Chondrocyte (in vitro differentiated cells): ENCODE measurements at regions not wholly inside any gene's neighbourhood (a gene's known extent, or its start where the extent isn't known, plus 50 kb on each side); places are given as distances from the start of the nearest gene placed in this dataset.

Experiments
- DNase-seq: peaks from one replicate; pipeline ENCODE4 v3.0.0; 2021; ENCODE audit warnings: mixed read lengths, low spot score
- H3K27ac Mint-ChIP-seq: one replicate; pipeline ENCODE4 v1.8.0; 2021; ENCODE audit warnings: mild to moderate bottlenecking, moderate library complexity, mixed read lengths; ENCODE audit not compliant: unreplicated experiment
- H3K27me3 Mint-ChIP-seq: 2 replicates; pipeline ENCODE4 v1.8.0; 2021; ENCODE audit warnings: low read depth, mixed read lengths
- H3K36me3 Mint-ChIP-seq: 2 replicates; pipeline ENCODE4 v1.8.0; 2021; ENCODE audit warnings: low read depth, mixed read lengths
- H3K4me1 Mint-ChIP-seq: 2 replicates; pipeline ENCODE4 v1.8.0; 2021; ENCODE audit warnings: low read depth, mild to moderate bottlenecking, mixed read lengths
- H3K4me3 Mint-ChIP-seq: one replicate; pipeline ENCODE4 v1.8.0; 2021; ENCODE audit warnings: mild to moderate bottlenecking, moderate library complexity, mixed read lengths; ENCODE audit not compliant: unreplicated experiment
- H3K9me3 Mint-ChIP-seq: 2 replicates; pipeline ENCODE4 v1.8.0; 2021; ENCODE audit warnings: low read depth, mixed read lengths
- TF ChIP-seq, protein P1 (sequence below): fragments of 200-600 bp; sonication (generic); IDR thresholded peaks from 2 replicates; pipeline ENCODE4 v1.5.0; 2021; ENCODE audit warnings: antibody characterized with exemption, mild to moderate bottlenecking, moderate library complexity

- H3K27me3 Mint-ChIP-seq = no peaks in the 10 kb centered on the region
- TF ChIP-seq, protein P1, sequence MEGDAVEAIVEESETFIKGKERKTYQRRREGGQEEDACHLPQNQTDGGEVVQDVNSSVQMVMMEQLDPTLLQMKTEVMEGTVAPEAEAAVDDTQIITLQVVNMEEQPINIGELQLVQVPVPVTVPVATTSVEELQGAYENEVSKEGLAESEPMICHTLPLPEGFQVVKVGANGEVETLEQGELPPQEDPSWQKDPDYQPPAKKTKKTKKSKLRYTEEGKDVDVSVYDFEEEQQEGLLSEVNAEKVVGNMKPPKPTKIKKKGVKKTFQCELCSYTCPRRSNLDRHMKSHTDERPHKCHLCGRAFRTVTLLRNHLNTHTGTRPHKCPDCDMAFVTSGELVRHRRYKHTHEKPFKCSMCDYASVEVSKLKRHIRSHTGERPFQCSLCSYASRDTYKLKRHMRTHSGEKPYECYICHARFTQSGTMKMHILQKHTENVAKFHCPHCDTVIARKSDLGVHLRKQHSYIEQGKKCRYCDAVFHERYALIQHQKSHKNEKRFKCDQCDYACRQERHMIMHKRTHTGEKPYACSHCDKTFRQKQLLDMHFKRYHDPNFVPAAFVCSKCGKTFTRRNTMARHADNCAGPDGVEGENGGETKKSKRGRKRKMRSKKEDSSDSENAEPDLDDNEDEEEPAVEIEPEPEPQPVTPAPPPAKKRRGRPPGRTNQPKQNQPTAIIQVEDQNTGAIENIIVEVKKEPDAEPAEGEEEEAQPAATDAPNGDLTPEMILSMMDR = no peak
- peaks cover 46% of the 10 kb centered on the region for H3K9me3 Mint-ChIP-seq
- no peaks in the 10 kb centered on the region for H3K4me1 Mint-ChIP-seq
- DNase-seq = no peak
- H3K4me3 Mint-ChIP-seq = no peak overlapping the region
- no peaks in the 10 kb centered on the region for H3K36me3 Mint-ChIP-seq
- no peak overlapping the region for H3K27ac Mint-ChIP-seq
These were observed 511.4 kb downstream of the AJAP1 start for GRCh38 chr1:5165762-5166161.

DNA sequence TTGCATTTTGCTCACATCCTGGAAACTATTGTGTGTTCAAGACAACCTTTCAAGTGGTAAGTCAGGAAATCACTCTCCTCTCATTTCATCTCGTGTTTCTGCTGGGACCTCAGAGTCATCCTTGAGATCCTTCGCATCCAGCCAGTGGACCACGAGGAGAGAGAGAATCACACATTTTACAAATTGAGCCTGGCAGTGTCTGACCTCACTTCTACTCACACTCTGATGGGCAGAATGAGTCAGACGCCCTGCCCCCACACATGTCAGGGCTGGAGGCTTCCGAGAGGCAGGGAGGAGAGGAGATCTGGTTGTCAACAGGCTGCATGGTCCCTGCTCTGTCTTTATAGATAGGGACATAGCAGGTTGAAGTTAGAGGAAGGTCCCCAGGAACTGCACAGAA, 509.7 kb downstream of the AJAP1 start:
- Mint-ChIP-seq H3K27me3 (no peaks in the 10 kb centered on the region), H3K4me1 (no peaks in the 10 kb centered on the region), H3K27ac (no peak overlapping the region), H3K4me3 (no peak overlapping the region), H3K9me3 (peaks cover 45% of the 10 kb centered on the region), H3K36me3 (no peaks in the 10 kb centered on the region)
- TF ChIP-seq, protein P1 = no peak
- DNase-seq = no peak

- Mint-ChIP-seq H3K27ac (no peak overlapping the region), H3K4me1 (no peaks in the 10 kb centered on the region), H3K36me3 (no peaks in the 10 kb centered on the region), H3K27me3 (no peaks in the 10 kb centered on the region), H3K4me3 (no peak overlapping the region), H3K9me3 (peaks cover 49% of the 10 kb centered on the region)
- no peak for DNase-seq
- TF ChIP-seq, protein P1 = no peak
These were observed 507.0 kb downstream of the AJAP1 start for GRCh38 chr1:5161372-5161771.

GRCh38 chr1:5157175-5157574, 502.8 kb downstream of the AJAP1 start:
- Mint-ChIP-seq H3K9me3 (peaks cover 65% of the 10 kb centered on the region), H3K27ac (no peak overlapping the region), H3K36me3 (no peaks in the 10 kb centered on the region), H3K4me1 (no peaks in the 10 kb centered on the region), H3K4me3 (no peak overlapping the region), H3K27me3 (no peaks in the 10 kb centered on the region)
- DNase-seq = no peak
- TF ChIP-seq, protein P1 = no peak

- no peak overlapping the region for H3K4me3 Mint-ChIP-seq
- no peaks in the 10 kb centered on the region for H3K4me1 Mint-ChIP-seq
- DNase-seq = no peak
- H3K27ac Mint-ChIP-seq = no peak overlapping the region
- peaks cover 62% of the 10 kb centered on the region for H3K9me3 Mint-ChIP-seq
- H3K36me3 Mint-ChIP-seq = no peaks in the 10 kb centered on the region
- TF ChIP-seq, protein P1 = no peak
- H3K27me3 Mint-ChIP-seq = no peaks in the 10 kb centered on the region
These were observed 502.2 kb downstream of the AJAP1 start for GRCh38 chr1:5156416-5157120.
